Stimulated activated CD8-positive, alpha-beta memory T cell treated with anti-CD3 and anti-CD28 coated beads, Interleukin-12 subunit alpha, Interleukin-12 subunit beta, amount 100 ng/mL, for 24 hours (primary cell): ENCODE measurements at regions not wholly inside any gene's neighbourhood (a gene's known extent, or its start where the extent isn't known, plus 50 kb on each side); places are given as distances from the start of the nearest gene placed in this dataset.

Experiments
- DNase-seq: peaks from one replicate; pipeline ENCODE4 v3.0.0-alpha.2; 2020; ENCODE audit errors: extremely low read depth

- DNase-seq: no peak
These were observed 1509.6 kb upstream of the TMEM132C start for GRCh38 chr12:126757326-126757725.

DNA sequence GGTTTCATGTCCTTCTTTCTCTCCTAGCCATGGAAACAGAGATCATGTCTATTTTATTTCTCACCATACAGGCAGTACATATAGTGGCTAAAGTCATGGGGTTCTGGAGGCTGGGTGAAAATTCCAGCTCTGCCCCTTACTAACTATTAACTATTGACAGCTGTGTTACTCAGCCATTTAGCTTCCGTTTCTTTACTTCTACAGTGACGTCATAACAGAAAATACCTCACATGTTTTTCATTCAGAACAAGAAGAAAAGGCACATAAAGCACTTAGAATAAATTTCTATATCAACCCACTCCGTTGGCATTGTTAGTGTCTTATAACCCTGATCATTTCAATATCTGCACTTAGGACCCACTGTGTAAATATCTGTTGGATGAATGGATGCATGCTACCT, 1506.9 kb upstream of the TMEM132C start:
- no peak for DNase-seq

DNA sequence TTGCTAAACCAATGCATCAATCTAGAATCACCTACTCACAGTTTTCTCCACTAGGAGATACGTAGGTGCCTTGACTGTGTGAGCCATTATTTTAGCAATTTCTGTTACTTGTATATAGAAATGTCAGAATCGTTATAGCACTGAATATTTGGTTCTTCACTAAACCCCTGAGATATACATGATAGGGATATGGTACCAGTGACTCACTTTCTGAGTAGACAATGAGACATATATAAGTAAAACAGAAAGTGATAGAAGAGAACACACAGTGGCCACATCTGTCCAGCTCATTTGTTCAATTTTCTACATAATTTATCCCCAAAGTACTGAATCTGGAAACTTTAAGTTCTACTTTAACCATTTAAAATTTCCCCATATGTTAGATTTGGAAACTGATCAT, 1505.5 kb upstream of the TMEM132C start:
- DNase-seq: no peak

DNA sequence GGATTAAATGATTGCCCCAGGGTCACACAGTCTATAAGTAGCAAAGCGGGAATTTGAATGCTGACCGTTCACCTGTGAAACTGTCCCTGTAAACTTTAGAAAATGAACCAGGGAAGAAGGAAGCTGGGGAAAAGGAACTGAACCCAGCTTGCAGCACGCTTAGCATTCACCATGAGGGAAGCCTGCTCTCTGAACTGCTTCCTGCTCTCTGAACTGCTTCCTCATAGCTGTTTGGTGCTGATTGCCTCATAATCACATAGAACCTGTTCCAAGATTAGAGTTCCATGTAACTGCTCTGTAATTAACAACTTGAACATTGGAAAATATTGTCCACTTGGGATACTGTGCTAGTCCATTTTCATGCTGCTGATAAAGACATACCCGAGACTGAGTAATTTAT, 1504.8 kb upstream of the TMEM132C start:
- no peak for DNase-seq

DNA sequence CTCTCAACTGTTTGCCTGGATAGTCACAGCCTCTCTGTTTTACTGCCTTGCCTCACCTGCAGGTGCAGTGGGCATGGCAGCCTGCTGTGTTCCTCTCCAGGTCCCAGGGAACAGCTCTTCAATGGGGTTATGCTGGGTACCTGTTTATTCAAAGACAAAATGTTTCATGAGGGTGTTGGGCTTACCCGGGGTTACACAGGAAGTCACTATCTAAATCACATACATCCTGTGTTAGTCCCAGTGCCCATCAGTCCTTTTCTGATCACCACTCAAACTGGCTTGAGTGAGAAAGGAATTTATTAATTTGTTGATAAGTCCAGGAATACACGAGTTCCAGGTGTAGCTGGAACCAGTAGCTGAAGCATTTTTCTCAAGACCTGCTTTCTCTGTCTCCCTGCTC, 1503.6 kb upstream of the TMEM132C start:
- DNase-seq: no peak

- no peak for DNase-seq
These were observed 1499.6 kb upstream of the TMEM132C start for GRCh38 chr12:126767334-126767733.

DNA sequence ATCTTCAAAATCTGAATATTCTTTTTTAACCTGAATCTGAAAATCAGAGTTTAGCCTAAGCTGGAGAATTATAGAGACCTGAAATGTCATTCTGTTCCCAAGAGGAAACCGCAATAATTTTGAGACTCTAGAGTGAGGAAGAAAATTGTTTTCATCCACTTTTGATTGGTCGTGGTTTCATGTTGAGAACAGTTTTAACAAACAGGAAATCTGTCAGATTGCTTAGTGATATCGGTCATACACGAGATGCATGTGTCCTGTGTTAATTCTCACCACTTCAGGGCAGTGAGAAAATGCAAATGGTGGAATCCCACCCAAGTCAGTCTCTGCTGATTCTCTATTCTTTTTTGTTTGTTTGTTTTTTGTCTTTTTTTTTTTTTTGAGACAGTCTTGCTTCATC, 1498.5 kb upstream of the TMEM132C start:
- DNase-seq: no peak

- DNase-seq: no peak
These were observed 1496.8 kb upstream of the TMEM132C start for GRCh38 chr12:126770188-126770587.

DNA sequence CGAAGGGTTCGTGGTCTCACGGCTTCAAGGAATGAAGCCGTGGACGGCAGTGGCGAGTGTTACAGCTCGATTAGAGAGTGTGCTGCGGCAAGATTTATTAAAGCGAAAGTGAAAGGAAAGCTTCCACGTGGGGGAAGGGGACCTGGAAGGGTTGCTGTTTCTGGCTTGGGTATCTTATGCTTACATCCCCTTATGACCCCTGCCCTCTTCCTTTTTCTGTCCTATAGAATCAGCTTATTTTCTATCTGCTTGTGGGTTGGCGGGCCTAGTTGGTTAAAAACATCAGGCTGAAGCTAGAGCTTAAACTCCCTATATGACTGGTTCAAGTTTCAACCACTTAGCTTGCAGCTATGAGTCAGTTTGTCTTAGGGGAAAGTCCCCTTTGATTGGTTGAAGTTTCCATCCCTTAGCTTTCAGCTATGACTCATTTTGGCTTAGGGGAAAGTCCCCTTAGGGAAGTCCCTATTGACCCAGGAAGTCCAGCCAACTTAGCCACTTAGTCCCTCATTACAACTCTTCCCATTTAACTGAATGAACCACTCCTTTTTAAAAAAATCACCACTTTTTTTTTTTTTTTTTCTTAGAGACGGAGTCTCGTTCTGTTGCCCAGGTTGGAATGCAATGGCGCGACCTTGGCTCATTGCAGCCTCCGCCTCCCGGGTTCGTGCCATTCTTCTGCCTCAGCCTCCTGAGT, 1494.7 kb upstream of the TMEM132C start:
- no peak for DNase-seq

DNA sequence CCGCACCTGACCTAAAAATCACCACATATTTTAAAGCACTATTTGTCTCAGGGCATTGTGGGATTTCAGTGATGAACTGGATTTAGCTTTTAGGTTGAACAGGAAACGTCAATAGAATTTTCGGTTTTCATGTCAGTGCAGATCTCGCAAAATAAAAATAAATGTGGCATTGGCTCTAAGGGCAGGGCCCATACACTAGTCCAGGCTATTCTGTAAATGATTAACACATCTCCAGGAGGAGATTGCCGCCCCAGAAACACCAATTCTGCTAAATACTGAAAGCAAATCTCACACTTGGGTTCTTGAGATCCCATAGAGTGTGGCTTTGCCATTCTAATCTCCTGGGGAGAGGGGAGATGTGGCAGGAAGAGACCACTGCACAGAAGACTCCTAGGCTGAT, 1494.0 kb upstream of the TMEM132C start:
- no peak for DNase-seq

GRCh38 chr12:126773491-126773890, 1493.5 kb upstream of the TMEM132C start:
- no peak for DNase-seq

DNA sequence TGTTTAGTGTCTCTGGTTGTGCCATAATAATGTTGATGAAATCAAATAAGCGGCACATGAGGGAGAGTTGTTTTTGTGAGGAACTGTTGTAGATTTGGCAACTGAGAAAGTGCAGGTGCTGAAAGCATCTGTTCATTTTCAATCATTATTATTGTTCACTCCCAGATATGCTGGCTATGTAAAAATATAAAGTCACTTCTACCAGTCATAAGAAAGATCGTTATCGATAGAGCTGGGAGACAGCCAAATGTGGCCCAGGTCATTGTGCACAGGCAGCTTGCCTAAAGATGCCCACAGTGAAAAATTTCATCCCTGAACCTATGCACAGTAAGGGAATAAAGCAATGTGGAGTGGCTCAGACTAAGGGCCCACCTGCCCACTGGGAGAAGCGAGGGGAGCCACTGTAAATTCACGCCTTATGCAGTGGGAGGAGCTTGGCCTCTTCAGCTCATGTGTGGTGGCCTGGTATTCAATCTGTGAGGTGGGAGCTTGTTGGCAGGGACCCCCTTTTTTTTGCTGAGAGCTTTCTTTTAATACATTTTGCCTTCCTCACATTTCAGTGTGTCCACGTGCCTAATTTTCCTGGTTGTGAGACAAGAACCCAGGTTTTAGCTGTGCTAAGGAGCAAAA, 1490.8 kb upstream of the TMEM132C start:
- no peak for DNase-seq

DNA sequence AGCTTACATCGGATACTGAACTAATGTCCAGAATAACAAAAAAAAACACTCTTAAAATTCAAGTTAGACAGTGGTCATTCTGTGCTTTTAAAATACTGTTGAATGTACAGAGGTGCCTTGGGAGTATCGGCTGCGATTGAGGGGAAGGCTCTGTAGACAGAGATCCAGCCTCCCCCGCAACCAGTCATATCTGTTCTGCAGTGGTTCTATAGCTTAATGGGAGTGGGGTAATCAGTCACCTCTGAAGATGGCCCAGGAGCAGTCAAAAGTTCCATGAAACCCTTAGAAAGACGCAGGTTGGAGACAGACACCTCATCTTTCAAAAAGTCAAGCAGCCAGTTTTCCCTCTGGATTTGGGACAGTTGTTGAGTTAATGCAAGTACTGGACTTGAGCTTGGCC, 1486.6 kb upstream of the TMEM132C start:
- no peak for DNase-seq

- no peak for DNase-seq
These were observed 1485.4 kb upstream of the TMEM132C start for GRCh38 chr12:126781593-126781992.

- no peak for DNase-seq
These were observed 1484.9 kb upstream of the TMEM132C start for GRCh38 chr12:126782083-126782482.

DNA sequence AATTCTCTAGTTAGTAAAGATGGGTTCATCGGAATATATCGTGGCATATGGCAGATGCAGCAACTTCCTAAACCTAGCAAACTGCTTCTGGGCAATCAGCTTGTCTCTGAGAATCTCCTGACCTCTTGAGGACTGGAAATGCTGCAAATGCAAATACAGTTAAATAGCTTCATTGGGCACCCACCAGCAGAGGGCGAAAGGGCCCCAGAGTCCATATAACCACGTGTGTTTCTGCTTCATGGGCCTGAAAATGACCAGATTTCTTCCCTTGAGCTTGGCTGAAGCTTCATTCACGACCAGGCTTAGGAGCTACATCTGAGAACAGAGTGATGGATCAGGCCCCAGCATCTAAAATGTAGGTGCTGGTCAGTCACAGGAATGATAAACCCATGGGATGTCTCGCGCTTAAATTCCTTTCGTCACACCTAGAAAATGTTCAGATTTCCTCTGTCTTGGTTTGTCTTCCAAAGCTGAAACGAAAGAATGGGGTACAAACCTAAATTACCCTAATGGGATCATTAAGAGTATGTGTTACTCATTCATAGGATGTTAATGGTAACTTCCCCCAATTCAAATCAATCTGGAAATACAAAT, 1482.5 kb upstream of the TMEM132C start:
- DNase-seq: no peak

- DNase-seq: no peak
These were observed 1477.0 kb upstream of the TMEM132C start for GRCh38 chr12:126789963-126790362.

DNA sequence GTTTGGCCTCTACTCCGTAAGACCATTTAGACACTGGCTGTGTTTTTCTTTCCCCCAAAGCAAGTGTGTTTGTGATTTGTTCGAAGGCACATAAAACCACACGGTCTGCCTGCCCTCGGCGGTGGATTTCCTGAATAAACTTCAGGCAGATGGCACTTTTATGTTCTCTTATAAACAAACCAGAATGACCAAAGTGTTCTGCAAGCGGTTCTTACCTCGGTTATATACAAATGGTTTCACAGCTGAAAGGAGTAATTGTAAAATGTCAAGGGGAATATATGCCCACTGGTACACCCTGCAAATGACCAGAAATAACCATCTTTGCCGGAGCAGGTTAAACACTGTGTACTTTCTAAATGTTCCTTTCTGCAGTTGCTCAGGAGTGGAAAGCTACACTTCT, 1475.8 kb upstream of the TMEM132C start:
- DNase-seq: no peak

GRCh38 chr12:126792411-126792810, 1474.6 kb upstream of the TMEM132C start:
- DNase-seq: no peak

- no peak for DNase-seq
These were observed 1469.4 kb upstream of the TMEM132C start for GRCh38 chr12:126797525-126797924.

DNA sequence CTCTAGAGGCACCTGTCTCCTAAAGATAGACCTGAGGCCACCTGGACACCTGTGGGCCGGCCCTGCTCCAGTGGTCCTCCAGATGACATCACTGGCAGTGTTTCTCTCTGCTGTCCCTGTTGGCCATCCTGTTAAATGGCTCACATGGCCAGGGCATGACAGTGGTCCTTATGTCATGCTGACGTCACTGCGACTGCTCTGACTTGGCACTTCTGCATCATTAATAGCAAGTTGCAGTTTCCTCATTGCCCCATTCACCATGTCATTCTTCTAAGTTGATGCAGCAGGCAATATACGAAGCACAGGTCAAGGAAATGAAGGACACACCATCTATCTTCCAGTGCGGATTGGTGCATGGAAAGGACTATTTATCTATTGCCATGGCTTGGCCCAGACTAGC, 1468.5 kb upstream of the TMEM132C start:
- no peak for DNase-seq

DNA sequence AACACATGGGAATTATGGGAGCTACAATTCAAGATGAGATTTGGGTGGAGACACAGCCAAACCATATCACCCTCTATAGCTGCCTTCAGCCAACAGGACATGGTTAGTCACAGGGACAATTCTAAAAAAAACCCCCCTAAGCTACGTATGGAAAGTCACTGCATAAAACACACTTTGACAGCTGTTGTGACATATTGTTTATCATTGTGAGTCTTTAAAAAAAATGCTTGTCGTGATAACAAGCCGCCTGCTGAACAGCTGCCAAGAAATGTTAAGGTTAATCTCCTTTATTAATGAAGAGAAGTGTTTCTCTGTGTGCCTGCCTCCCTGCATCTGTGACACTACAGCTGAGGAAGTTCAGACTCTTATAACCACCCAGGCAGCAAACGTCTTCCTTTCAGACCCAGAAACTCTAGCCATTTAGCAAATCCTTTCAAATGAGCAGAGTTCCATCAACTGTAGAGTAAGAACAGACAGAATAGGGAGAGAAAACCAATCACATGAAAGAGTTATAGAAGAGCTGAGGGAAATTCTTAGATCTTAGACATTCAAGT, 1459.6 kb upstream of the TMEM132C start:
- no peak for DNase-seq

GRCh38 chr12:126811391-126811790, 1455.6 kb upstream of the TMEM132C start:
- no peak for DNase-seq
